ENCODE measurements at regions not wholly inside any gene's neighbourhood (a gene's known extent, or its start where the extent isn't known, plus 50 kb on each side); places are given as distances from the start of the nearest gene placed in this dataset.
"Not testable (repeated sequence)": the region's sequence is repeated elsewhere in the genome, so short reads cannot be mapped to it uniquely, and the experiment has no call there.

GRCh38 chr17:20727201-20727600, 147.7 kb downstream of the CDRT15L2 start:
- in situ Hi-C loops (cut with HindIII; ENCODE audit: low sequenced_read_pairs); DNase-seq (ENCODE audit: low spot score): not testable (repeated sequence)

GRCh38 chr17:20728181-20728580, 148.7 kb downstream of the CDRT15L2 start:
- DNase-seq (ENCODE audit: low spot score), result no peak
- in situ Hi-C loops (cut with HindIII; ENCODE audit: low sequenced_read_pairs), result no loop called here

GRCh38 chr17:20731131-20731530, 151.6 kb downstream of the CDRT15L2 start:
- in situ Hi-C loops (cut with HindIII; ENCODE audit: low sequenced_read_pairs); DNase-seq (ENCODE audit: low spot score): not testable (repeated sequence)

- no peak for DNase-seq (ENCODE audit: low spot score)
- in situ Hi-C loops (cut with HindIII; ENCODE audit: low sequenced_read_pairs), result no loop called here
Observed at GRCh38 chr17:20733923-20734322, 154.4 kb downstream of the CDRT15L2 start.

GRCh38 chr17:20735796-20736195, 156.3 kb downstream of the CDRT15L2 start:
- no peak for DNase-seq (ENCODE audit: low spot score)
- in situ Hi-C loops (cut with HindIII; ENCODE audit: low sequenced_read_pairs), result no loop called here

- in situ Hi-C loops (cut with HindIII; ENCODE audit: low sequenced_read_pairs), result not testable (repeated sequence)
Observed at GRCh38 chr17:20737636-20738035, 158.1 kb downstream of the CDRT15L2 start.

GRCh38 chr17:20771104-20771503, 191.6 kb downstream of the CDRT15L2 start:
- DNase-seq (ENCODE audit: low spot score), result no peak
- in situ Hi-C loops (cut with HindIII; ENCODE audit: low sequenced_read_pairs), result no loop called here

More at GRCh38 chr17:20737636-20738035, 158.1 kb downstream of the CDRT15L2 start:
- DNase-seq (ENCODE audit: low spot score), result not testable (repeated sequence)

- DNase-seq (ENCODE audit: low spot score), result no peak
- in situ Hi-C loops (cut with HindIII; ENCODE audit: low sequenced_read_pairs), result no loop called here
Observed at GRCh38 chr17:20774472-20775135, 195.1 kb downstream of the CDRT15L2 start.

- in situ Hi-C loops (cut with HindIII; ENCODE audit: low sequenced_read_pairs), result no loop called here
- DNase-seq (ENCODE audit: low spot score), result no peak
Observed at GRCh38 chr17:20775331-20775730, 195.8 kb downstream of the CDRT15L2 start.

GRCh38 chr17:20779521-20779920, 200.0 kb downstream of the CDRT15L2 start:
- in situ Hi-C loops (cut with HindIII; ENCODE audit: low sequenced_read_pairs), result no loop called here
- no peak for DNase-seq (ENCODE audit: low spot score)

- in situ Hi-C loops (cut with HindIII; ENCODE audit: low sequenced_read_pairs), result no loop called here
- no peak for DNase-seq (ENCODE audit: low spot score)
Observed at GRCh38 chr17:20781260-20781659, 201.7 kb downstream of the CDRT15L2 start.

- in situ Hi-C loops (cut with HindIII; ENCODE audit: low sequenced_read_pairs); DNase-seq (ENCODE audit: low spot score): not testable (repeated sequence)
Observed at GRCh38 chr17:20781869-20782268, 202.3 kb downstream of the CDRT15L2 start.

- in situ Hi-C loops (cut with HindIII; ENCODE audit: low sequenced_read_pairs), result no loop called here
- no peak for DNase-seq (ENCODE audit: low spot score)
Observed at GRCh38 chr17:20783091-20783490, 203.6 kb downstream of the CDRT15L2 start.

GRCh38 chr17:20784100-20784665, 204.7 kb downstream of the CDRT15L2 start:
- no peak for DNase-seq (ENCODE audit: low spot score)
- in situ Hi-C loops (cut with HindIII; ENCODE audit: low sequenced_read_pairs), result no loop called here

- DNase-seq (ENCODE audit: low spot score), result no peak
- in situ Hi-C loops (cut with HindIII; ENCODE audit: low sequenced_read_pairs), result no loop called here
Observed at GRCh38 chr17:20787281-20787680, 207.8 kb downstream of the CDRT15L2 start.

GRCh38 chr17:20791626-20792025, 212.1 kb downstream of the CDRT15L2 start:
- in situ Hi-C loops (cut with HindIII; ENCODE audit: low sequenced_read_pairs), result no loop called here
- DNase-seq (ENCODE audit: low spot score), result no peak

- DNase-seq (ENCODE audit: low spot score); in situ Hi-C loops (cut with HindIII; ENCODE audit: low sequenced_read_pairs): not testable (repeated sequence)
Observed at GRCh38 chr17:20794532-20794931, 215.0 kb downstream of the CDRT15L2 start.

- in situ Hi-C loops (cut with HindIII; ENCODE audit: low sequenced_read_pairs), result no loop called here
- no peak for DNase-seq (ENCODE audit: low spot score)
Observed at GRCh38 chr17:20797292-20797691, 217.8 kb downstream of the CDRT15L2 start.

- DNase-seq (ENCODE audit: low spot score), result no peak
- in situ Hi-C loops (cut with HindIII; ENCODE audit: low sequenced_read_pairs), result no loop called here
Observed at GRCh38 chr17:20800146-20800545, 220.6 kb downstream of the CDRT15L2 start.

GRCh38 chr17:20805751-20806150, 226.2 kb downstream of the CDRT15L2 start:
- in situ Hi-C loops (cut with HindIII; ENCODE audit: low sequenced_read_pairs), result no loop called here
- DNase-seq (ENCODE audit: low spot score), result no peak

- in situ Hi-C loops (cut with HindIII; ENCODE audit: low sequenced_read_pairs); DNase-seq (ENCODE audit: low spot score): not testable (repeated sequence)
Observed at GRCh38 chr17:20807566-20807965, 228.0 kb downstream of the CDRT15L2 start.

Measured in G401 (cell line).